HG03565 (cell line): ENCODE measurements at regions not wholly inside any gene's neighbourhood (a gene's known extent, or its start where the extent isn't known, plus 50 kb on each side); places are given as distances from the start of the nearest gene placed in this dataset.
"Not testable (repeated sequence)": the region's sequence is repeated elsewhere in the genome, so short reads cannot be mapped to it uniquely, and the experiment has no call there.

Experiments
- ATAC-seq: cut with Tn5 transposase; IDR thresholded peaks from one replicate; pipeline ENCODE4 v1.9.1; 2021; ENCODE audit warnings: mild to moderate bottlenecking, moderate library complexity; ENCODE audit not compliant: unreplicated experiment

GRCh38 chr20:22529150-22530019, 55.0 kb downstream of the FOXA2 start:
- no peak for ATAC-seq

DNA sequence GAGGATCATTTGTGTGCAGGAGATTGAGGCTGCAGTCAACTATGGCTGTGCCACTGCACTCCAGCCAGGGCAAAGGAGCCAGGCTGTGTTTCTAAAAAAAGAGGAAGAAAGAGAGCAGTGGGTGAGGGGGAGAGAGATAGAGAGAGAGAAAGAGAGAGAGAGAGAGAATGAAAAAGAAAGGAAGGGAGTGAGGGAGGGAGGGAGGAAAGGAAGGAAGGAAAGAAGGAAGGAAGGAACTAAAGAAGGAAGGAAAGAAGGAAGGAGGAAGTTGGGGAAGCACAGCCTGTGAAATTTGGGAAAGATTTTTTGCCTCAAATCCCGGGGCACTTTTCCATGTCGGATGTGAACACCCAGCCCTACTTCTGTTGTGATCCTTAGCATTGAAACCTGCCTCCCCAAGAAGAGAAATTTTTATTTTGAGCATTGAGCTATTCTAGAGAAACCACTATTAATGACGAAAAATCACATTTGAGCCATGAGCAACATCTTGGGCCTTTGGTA, 57.8 kb downstream of the FOXA2 start:
- no peak for ATAC-seq

DNA sequence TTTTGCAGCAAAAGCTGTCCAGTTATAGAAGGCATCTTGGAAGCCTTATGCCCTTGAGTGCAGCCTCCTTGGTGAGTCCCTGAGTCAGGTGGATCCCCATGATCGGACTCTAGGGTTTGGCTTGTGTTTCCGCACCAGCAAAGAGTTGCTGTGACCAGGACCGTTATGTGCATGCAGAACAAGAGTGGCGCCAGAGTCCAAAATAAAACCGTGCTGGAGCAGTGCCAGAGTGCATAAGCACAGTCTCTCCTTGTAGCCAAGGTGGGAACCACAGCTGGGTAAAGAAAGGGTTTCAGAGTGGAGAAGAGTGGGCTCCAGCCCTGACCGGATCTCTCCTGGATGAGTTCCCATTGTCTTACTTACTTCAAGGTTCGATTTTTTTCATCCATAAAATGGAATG, 58.6 kb downstream of the FOXA2 start:
- no peak for ATAC-seq

DNA sequence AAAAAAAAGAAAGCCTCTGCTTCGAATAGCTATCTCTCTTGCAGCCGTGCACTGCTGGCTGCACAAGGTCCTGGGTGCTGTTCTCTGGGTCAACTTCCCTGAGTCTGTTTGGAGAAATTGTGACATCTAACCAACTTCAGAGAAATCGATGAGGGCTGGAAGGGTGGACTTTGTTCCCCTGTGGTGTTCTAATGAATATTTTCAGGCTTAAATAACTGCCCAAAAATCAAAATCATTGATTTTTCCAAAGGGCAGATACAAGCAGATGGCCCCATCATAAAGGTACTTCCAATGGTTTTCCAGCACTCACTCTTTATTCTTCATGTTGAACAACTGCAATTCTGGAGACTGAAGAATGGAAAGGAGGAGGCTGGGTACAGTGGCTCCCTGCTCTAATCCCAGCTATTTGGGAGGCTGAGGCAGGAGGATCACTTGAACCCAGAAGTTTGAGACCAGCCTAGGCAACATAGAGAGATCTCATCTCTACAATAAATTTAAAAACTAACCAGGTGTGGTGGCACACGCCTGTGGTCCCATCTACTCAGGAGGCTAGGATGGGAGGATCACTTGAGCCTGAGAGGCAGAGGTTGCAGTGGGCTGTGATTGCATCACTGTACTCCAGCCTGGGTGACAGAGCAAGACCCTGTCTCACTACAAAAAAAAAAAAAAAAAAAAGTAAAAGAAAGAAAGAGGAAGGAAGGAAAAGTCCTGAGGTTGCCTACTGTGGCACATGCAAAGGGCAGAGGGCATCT, 59.1 kb downstream of the FOXA2 start:
- no peak for ATAC-seq

- ATAC-seq, result no peak
Observed at GRCh38 chr20:22524393-22525015, 59.9 kb downstream of the FOXA2 start.

DNA sequence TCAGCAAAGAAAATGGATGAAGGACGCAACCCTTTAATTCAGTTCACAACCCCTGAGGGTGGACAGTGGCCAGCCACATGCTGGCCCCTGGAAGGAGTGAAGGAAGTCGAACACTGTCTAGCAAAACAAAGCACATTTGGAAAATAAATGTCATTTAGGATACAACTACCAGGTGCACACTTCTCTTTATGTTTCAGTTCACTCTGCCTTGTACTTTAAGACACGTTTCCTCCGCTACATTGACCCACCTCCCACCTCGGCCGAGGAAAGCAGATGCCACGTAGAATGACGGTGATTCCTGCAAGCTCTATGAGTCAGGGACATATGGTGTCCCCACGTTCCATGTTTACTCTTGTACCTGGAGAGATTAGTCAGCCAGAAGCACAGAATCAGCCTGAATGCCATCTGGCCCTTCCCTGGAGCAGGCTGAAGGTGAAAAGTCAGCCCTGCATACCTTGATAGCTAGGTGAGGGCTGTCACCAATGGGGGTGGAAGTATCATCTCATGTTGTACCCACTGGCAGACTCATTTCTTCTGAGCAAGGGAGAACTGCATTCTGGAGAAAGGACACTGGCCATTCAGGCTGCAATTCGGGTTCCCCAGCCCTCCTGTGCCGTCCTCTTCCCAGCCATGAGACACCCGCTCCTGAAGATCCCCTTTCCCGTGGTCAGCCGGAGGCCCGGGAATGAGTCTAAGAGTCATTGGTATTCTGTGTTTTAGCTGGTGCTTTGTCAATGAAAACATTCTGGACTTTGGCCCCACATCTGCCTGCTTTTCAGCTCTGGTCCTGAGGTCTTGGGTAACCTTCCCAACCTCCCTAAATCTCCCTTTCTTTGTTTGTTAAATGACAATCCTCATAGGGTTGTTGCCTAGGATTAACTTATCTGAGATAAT, 60.6 kb downstream of the FOXA2 start:
- no peak for ATAC-seq

- ATAC-seq, result no peak
Observed at GRCh38 chr20:22523128-22523498, 61.3 kb downstream of the FOXA2 start.

DNA sequence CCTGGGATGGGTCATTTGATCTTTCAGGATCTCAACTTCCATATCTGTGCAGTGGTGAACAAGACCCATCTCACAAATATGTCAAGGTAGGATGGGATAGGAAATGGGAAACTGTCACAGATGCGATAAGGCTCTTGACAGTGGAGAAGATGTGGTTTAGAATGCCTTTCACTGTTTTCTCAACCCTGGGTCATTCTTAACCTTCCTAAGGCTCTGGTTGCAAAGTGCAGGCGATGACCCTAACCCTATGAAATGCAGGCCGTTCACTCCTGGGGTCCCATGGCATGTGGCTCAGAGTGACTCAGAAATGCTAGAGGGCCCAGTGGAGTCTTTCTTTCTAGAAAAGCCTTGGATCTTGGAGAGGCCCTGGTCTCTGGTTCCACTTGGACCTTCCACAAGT, 61.7 kb downstream of the FOXA2 start:
- no peak for ATAC-seq

- ATAC-seq, result not testable (repeated sequence)
Observed at GRCh38 chr20:22521940-22522339, 62.4 kb downstream of the FOXA2 start.

DNA sequence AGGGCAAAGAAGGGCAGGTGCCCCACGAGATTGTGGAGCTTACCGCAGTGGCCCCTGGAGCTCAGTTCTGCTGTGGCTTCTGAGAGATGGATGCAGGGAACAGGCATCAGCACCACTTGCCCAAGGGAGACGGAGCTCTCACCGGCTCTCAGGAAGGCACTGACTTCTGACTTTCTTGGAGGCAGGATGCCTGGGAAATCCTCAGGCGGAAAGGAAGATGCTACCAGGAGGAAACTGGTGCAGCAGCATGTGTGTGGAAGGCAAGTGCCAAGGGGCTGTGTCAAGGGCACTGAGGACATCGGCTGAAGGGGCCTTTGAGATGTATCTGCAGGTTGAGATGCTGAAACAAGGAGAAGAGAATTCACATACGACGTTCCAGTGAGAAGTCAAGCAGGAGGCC, 64.0 kb downstream of the FOXA2 start:
- ATAC-seq, result no peak

GRCh38 chr20:22515264-22515663, 69.1 kb downstream of the FOXA2 start:
- ATAC-seq, result no peak

DNA sequence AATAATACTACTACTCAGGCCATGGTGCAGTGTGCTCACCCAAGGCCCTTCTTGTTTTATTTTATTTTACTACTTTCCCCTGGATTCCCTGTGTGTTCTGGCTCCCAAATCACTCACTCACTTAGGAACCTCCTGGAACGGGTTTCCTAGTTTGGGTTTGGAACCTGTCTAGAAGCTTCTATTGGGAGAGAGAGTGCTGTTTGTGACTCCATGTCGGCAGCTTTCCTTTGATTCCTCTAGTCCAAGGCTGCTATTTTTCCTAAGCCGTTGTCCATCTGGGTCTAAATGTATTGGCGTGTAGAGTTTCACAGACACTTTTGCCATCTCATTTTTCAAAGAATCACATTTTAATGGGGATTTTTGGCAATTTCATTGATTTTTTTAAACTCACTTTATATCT, 70.8 kb downstream of the FOXA2 start:
- ATAC-seq, result no peak

DNA sequence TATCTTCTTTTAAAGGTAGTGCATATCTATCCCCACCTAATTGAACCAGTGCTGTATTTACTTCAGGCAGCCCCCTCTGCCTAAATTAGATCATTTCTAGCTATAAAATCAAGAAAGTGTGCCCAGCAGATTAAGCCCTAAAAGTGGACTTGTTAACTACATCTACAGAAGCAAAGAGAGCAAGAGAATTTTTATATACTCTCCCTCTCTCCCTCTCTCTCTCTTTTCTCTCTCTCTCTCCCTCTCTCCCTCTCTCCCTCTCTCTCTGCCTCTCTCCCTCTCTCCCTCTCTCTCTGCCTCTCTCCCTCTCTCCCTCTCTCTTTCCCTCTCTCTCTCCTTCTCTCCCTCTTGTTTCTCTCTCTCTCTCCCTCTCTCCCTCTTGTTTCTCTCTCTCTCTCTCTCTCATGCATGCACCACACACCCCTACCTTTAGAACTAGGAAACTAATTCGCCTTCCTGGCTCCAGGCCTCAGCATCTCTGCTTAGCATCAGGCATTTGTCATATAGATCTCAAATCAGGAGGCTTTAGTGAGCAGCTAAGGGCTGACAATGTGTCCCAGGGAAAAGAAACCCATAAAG, 71.4 kb downstream of the FOXA2 start:
- no peak for ATAC-seq

DNA sequence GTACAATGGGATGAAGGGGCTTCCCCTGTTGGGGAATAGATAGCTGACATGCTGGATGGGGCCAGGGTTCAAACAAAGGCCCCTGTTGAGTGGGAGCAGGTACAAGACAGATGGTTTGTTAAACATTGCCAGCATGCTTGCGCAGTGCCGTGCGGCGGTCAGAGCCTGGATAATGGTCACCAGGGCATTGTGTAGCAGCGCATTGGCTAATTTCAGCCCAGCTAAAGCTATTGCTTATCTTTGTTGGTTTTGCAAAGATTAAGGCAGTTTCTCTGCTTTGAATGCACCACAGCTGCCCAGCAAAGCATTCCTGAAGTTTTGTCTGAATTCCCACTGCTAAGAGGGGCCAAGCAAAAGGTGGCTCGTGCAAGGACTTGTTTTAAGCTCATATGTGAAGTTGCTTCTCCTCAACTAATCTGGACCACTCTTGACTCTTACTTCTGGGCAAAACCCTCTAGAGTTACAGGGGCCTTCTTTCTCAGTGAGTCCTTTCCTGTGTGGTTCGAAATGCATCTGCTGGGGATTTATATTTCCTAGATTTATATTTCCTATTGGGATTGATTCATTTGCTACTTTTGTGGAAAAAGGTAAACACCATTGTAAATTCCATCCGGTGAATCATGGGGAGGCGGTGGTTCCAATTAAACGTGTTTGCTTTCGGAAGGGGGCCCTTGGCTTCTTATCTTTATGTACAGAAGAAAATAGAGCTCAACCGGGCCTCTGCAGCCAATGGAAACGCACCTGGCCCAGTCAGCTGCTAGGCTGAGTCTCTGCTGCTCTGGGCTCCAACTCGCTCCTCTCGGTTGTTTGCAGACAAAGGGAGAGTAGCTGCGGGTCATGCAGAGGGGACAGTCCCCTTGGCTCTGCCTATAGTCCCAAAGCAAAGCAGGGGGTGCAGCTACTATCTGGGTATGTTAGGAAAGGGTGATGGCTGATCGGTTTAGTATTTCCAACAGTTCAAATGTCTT, 72.1 kb downstream of the FOXA2 start:
- ATAC-seq, result no peak

GRCh38 chr20:22509843-22510147, 74.6 kb downstream of the FOXA2 start:
- no peak for ATAC-seq

DNA sequence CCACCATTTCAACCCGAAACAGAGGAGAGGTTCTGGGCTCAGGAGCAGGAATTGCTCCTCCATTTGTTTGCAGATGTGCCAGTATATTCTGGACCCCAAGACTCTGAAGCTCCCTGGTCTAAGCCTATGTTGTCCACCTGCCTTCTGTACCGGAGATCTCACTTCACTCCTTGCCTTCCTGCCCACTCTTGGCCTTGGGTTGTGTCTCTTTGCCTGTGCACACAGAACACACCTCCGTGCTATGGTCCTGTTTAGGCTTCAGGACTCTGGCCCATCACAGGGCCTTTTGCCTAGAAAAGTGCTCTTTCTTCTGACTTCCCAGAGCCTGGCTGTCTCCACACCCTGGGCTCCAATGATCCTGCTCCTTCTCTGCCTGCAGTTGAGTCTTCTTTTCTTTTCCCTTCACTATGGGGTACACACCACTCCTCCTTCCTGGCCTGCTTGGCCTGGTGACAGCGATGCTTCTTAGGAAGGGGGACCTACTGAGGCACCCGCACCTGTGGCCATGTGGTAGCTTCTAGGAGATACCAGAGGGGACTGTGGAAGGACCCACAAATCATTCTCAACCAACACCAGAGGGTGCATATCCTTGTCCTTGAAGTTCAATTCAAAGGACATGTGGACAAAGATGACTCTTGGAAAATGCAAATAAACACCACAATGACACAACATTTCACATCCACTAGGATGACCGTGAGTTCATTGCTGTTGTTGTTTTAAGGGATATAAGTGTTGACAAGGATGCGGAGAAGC, 75.1 kb downstream of the FOXA2 start:
- no peak for ATAC-seq

GRCh38 chr20:22508426-22508825, 75.9 kb downstream of the FOXA2 start:
- no peak for ATAC-seq

GRCh38 chr20:22507240-22507961, 77.0 kb downstream of the FOXA2 start:
- ATAC-seq, result no peak
